HEK293 (cell line): ENCODE measurements at regions not wholly inside any gene's neighbourhood (a gene's known extent, or its start where the extent isn't known, plus 50 kb on each side); places are given as distances from the start of the nearest gene placed in this dataset.

Experiments
- CTCF ChIA-PET: fragments of 350-600 bp; formaldehyde crosslinking; extraction: SDS; loops from one replicate; lab custom pipeline; 2021; ENCODE audit warnings: antibody characterized with exemption; lab: Yijun Ruan, JAX
- POLR2A ChIA-PET: fragments of 300-600 bp; formaldehyde crosslinking; extraction: SDS; loops from one replicate; lab custom pipeline; 2020; ENCODE audit warnings: antibody characterized with exemption, inconsistent platforms; lab: Yijun Ruan, JAX
- H3K27ac ChIP-seq: fragments of 200-500 bp; sonication (Bioruptor generic); 2 replicates; pipeline ENCODE4 v1.5.1; 2014; ENCODE audit warnings: low read depth, low read length, control low read depth, inconsistent platforms; ENCODE audit errors: extremely low read depth
- H3K36me3 ChIP-seq, 2 experiments: fragments of 200-500 bp in 1 of 2; sonication (Bioruptor generic) in 1 of 2; 1 replicate in 1 of 2; 2 replicates in 1 of 2; pipeline ENCODE4 v1.5.1; 2014 to 2017; ENCODE audit warnings: inconsistent platforms in 2 of 2, low read length in 2 of 2; ENCODE audit not compliant: control insufficient read depth in 2 of 2, insufficient read depth in 1 of 2
- H3K4me1 ChIP-seq: fragments of 200-500 bp; sonication (Bioruptor generic); 2 replicates; pipeline ENCODE4 v1.5.1; 2014; ENCODE audit warnings: mild to moderate bottlenecking, low read length, inconsistent platforms; ENCODE audit not compliant: control insufficient read depth, insufficient read depth
- H3K4me3 ChIP-seq: 2 replicates; pipeline ENCODE4 v1.5.1; 2011; ENCODE audit warnings: low read depth, mild to moderate bottlenecking, control low read depth, low read length, moderate library complexity
- H3K9me3 ChIP-seq: fragments of 200-500 bp; sonication (Bioruptor generic); 2 replicates; pipeline ENCODE4 v1.5.1; 2014; ENCODE audit warnings: low read depth, low read length, inconsistent platforms; ENCODE audit not compliant: control insufficient read depth, insufficient read depth
- BCL11B ChIP-seq: fragments of 450-650 bp; formaldehyde crosslinking; IDR thresholded peaks from 2 replicates; pipeline ENCODE4 v1.5.1; 2016; ENCODE audit warnings: low read depth, missing biosample characterization, missing genetic modification characterization
- EGR2 ChIP-seq: fragments of 450-650 bp; formaldehyde crosslinking; IDR thresholded peaks from 2 replicates; pipeline ENCODE4 v1.5.1; 2016; ENCODE audit warnings: low read depth, missing biosample characterization, missing genetic modification characterization
- FEZF1 ChIP-seq: fragments of 450-650 bp; formaldehyde crosslinking; IDR thresholded peaks from 2 replicates; pipeline ENCODE4 v1.5.1; 2016; ENCODE audit warnings: missing biosample characterization, missing genetic modification characterization
- GLI2 ChIP-seq: fragments of 450-650 bp; formaldehyde crosslinking; IDR thresholded peaks from 2 replicates; pipeline ENCODE4; 2017; ENCODE audit warnings: missing biosample characterization, missing genetic modification characterization, low read depth, borderline replicate concordance
- HOXC10 ChIP-seq: sonication (generic); formaldehyde crosslinking; IDR thresholded peaks from 2 replicates; pipeline ENCODE4 v1.8.1; 2023; ENCODE audit warnings: mild to moderate bottlenecking, missing genetic modification reagents
- KLF1 ChIP-seq: fragments of 450-650 bp; formaldehyde crosslinking; IDR thresholded peaks from 2 replicates; pipeline ENCODE4 v1.5.1; 2016; ENCODE audit warnings: missing biosample characterization, missing genetic modification characterization
- SP3 ChIP-seq: fragments of 450-650 bp; formaldehyde crosslinking; IDR thresholded peaks from 2 replicates; pipeline ENCODE4 v1.5.1; 2016; ENCODE audit warnings: missing biosample characterization, missing genetic modification characterization
- SP7 ChIP-seq: fragments of 450-650 bp; formaldehyde crosslinking; IDR thresholded peaks from 2 replicates; pipeline ENCODE4 v1.5.1; 2016; ENCODE audit warnings: missing biosample characterization, missing genetic modification characterization
- ZNF133 ChIP-seq: fragments of 450-650 bp; formaldehyde crosslinking; IDR thresholded peaks from 2 replicates; pipeline ENCODE4 v1.5.1; 2016; ENCODE audit warnings: missing biosample characterization, missing genetic modification characterization
- ZNF138 ChIP-seq: fragments of 450-650 bp; formaldehyde crosslinking; IDR thresholded peaks from 2 replicates; pipeline ENCODE4 v1.5.1; 2016; ENCODE audit warnings: missing biosample characterization, missing genetic modification characterization, borderline replicate concordance
- ZNF19 ChIP-seq: fragments of 450-650 bp; formaldehyde crosslinking; IDR thresholded peaks from 2 replicates; pipeline ENCODE4; 2016; ENCODE audit warnings: missing biosample characterization, missing genetic modification characterization, low read depth
- ZNF23 ChIP-seq: fragments of 450-650 bp; formaldehyde crosslinking; IDR thresholded peaks from 2 replicates; pipeline ENCODE4 v1.5.1; 2016; ENCODE audit warnings: missing biosample characterization, missing genetic modification characterization, borderline replicate concordance
- ZNF24 ChIP-seq: fragments of 450-650 bp; formaldehyde crosslinking; IDR thresholded peaks from 2 replicates; pipeline ENCODE4 v1.5.1; 2016; ENCODE audit warnings: missing biosample characterization, missing genetic modification characterization
- ZNF350 ChIP-seq: fragments of 450-650 bp; formaldehyde crosslinking; IDR thresholded peaks from 2 replicates; pipeline ENCODE4 v1.5.0; 2017; ENCODE audit warnings: missing biosample characterization, mild to moderate bottlenecking, missing genetic modification characterization
- ZNF391 ChIP-seq: fragments of 450-650 bp; formaldehyde crosslinking; IDR thresholded peaks from 2 replicates; pipeline ENCODE4 v1.5.1; 2016; ENCODE audit warnings: low read depth, missing biosample characterization, missing genetic modification characterization, borderline replicate concordance
- ZNF501 ChIP-seq: fragments of 450-650 bp; formaldehyde crosslinking; IDR thresholded peaks from 2 replicates; pipeline ENCODE4 v1.5.1; 2016; ENCODE audit warnings: missing biosample characterization, missing genetic modification characterization
- ZNF521 ChIP-seq: fragments of 450-650 bp; formaldehyde crosslinking; IDR thresholded peaks from 2 replicates; pipeline ENCODE4 v1.5.1; 2017; ENCODE audit warnings: missing biosample characterization, mild to moderate bottlenecking, missing genetic modification characterization
- ZNF544 ChIP-seq: fragments of 450-650 bp; formaldehyde crosslinking; IDR thresholded peaks from 2 replicates; pipeline ENCODE4 v1.5.0; 2017; ENCODE audit warnings: missing biosample characterization, missing genetic modification characterization
- ZNF549 ChIP-seq: fragments of 450-650 bp; IDR thresholded peaks from 2 replicates; pipeline ENCODE4 v1.5.1; 2018; ENCODE audit warnings: missing biosample characterization, missing genetic modification characterization, mild to moderate bottlenecking, inconsistent platforms, moderate library complexity
- ZNF626 ChIP-seq: fragments of 450-650 bp; sonication (Bioruptor Pico); formaldehyde crosslinking; IDR thresholded peaks from 2 replicates; pipeline ENCODE4 v1.5.1; 2018; ENCODE audit warnings: missing biosample characterization, missing genetic modification characterization, inconsistent platforms
- ZNF677 ChIP-seq: fragments of 450-650 bp; IDR thresholded peaks from 2 replicates; pipeline ENCODE4 v1.5.0; 2018; ENCODE audit warnings: missing biosample characterization, mild to moderate bottlenecking, missing genetic modification characterization, moderate library complexity
- ZNF768 ChIP-seq: fragments of 450-650 bp; formaldehyde crosslinking; IDR thresholded peaks from 2 replicates; pipeline ENCODE4 v1.5.1; 2018; ENCODE audit warnings: missing biosample characterization, mild to moderate bottlenecking, missing genetic modification characterization
- ZNF776 ChIP-seq: fragments of 450-650 bp; formaldehyde crosslinking; IDR thresholded peaks from 2 replicates; pipeline ENCODE4 v1.5.0; 2017; ENCODE audit warnings: missing biosample characterization, missing genetic modification characterization, borderline replicate concordance
- ZNF792 ChIP-seq: fragments of 450-650 bp; formaldehyde crosslinking; IDR thresholded peaks from 2 replicates; pipeline ENCODE4 v1.5.1; 2016; ENCODE audit warnings: missing biosample characterization, missing genetic modification characterization
- ZSCAN23 ChIP-seq: fragments of 450-650 bp; formaldehyde crosslinking; IDR thresholded peaks from 2 replicates; pipeline ENCODE4 v1.5.1; 2016; ENCODE audit warnings: missing biosample characterization, missing genetic modification characterization
- TF ChIP-seq, protein P1 (sequence below): fragments of 450-650 bp; formaldehyde crosslinking; IDR thresholded peaks from 2 replicates; pipeline ENCODE4 v1.5.1; 2016; ENCODE audit warnings: missing biosample characterization, missing genetic modification characterization
- TF ChIP-seq, protein P2 (sequence below): fragments of 450-650 bp; formaldehyde crosslinking; IDR thresholded peaks from 2 replicates; pipeline ENCODE4 v1.5.1; 2017; ENCODE audit warnings: missing biosample characterization, missing genetic modification characterization
- TF ChIP-seq, protein P3 (sequence below): fragments of 450-650 bp; formaldehyde crosslinking; IDR thresholded peaks from 2 replicates; pipeline ENCODE4 v1.5.1; 2016; ENCODE audit warnings: missing biosample characterization, missing genetic modification characterization
- TF ChIP-seq, protein P4 (sequence below): fragments of 450-650 bp; formaldehyde crosslinking; conservative IDR thresholded peaks from 2 replicates; pipeline ENCODE4 v1.5.1; 2016; ENCODE audit warnings: low read depth, missing biosample characterization, missing genetic modification characterization
- TF ChIP-seq, protein P5 (sequence below): sonication (generic); formaldehyde crosslinking; IDR thresholded peaks from 2 replicates; pipeline ENCODE4 v1.8.1; 2022; ENCODE audit warnings: mild to moderate bottlenecking, moderate library complexity, missing genetic modification reagents

DNA sequence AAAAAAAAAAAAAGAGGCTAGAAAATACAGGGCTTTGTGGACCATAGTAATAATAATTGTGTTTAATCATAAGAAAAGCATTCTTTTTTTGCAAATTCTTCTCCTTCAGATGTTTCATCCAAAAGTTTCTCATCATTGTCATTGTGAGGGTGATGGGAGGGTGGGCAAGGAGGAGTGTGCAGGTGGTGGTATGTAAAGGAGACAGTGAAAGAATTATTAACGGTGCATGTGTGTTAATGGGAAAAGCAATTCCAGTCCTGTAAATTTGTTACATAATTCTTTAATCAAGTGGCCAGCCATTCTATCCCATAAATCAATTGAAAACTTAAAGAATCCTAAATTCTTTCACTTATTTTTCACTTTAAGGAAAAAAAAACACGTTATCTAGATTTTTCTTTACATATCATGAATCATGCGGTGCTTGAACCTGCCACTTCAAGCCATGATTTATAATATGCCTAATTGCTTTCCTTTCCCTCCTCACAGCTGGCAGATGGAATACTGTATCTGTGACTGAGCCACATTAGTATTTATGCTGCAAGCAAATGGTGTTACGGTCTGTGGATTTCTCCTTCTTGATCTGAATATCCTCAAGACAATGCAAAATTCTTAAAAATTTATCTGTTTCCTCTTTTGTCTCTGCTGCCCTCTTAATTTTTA, 318.5 kb downstream of the JRKL start:
- H3K9me3 ChIP-seq = no peaks in the 10 kb centered on the region
- no peak overlapping the region for H3K27ac ChIP-seq
- no peaks in the 10 kb centered on the region for H3K36me3 ChIP-seq
- TF ChIP-seq GLI2 (tag by site-specific recombination) (no peak), ZNF792 (tag by site-specific recombination) (no peak), ZNF133 (no peak), KLF1 (no peak), ZNF391 (tag by site-specific recombination) (no peak)
- POLR2A ChIA-PET = no interaction called here
- H3K4me3 ChIP-seq = no peak overlapping the region
- no peaks in the 10 kb centered on the region for H3K4me1 ChIP-seq
- CTCF ChIA-PET = interaction anchor here (0.6 kb wide), 1 partner anchor 184 kb away, joined by 3 read pairs; no protein-coding TSS in a partner anchor

DNA sequence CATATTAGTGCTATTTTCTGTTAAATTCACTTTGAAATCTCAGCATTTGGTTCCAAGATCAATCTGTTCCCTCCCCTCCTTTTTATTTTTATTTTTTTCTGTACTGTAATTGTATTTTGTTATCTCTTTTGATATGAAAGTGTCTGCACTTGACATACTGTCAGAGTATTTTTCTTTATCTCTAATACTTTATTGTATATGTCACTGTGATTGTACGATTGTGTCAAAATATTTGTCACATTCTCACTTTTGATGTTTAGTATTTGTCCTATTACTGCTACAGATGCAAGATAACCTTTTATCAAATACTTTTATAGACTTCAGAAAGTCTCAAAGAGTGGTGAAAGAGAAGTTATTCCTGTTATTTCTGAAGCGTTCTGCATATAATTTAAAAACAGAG, 323.5 kb downstream of the JRKL start:
- ChIA-PET CTCF (no interaction called here), POLR2A (no interaction called here)

DNA sequence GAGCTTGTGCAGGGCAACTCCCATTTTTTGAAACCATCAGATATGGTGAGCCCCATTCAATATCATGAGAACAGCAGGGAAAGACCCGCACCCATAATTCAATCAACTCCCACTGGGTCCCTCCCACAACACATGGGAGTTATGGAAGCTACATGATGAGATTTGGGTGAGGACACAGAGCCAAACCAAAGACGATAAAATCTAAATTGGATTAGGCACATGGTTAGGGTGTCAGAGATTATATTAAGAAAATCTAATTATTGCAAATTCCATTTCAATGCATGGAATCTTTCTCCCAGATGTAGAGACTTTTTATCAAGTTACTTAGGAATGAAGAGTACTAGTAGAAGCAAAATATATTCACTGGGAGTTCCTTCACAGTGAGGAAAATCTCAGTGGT, 324.9 kb downstream of the JRKL start:
- POLR2A ChIA-PET = no interaction called here

More for the DNA sequence above, 323.5 kb downstream of the JRKL start:
- Histone ChIP-seq H3K36me3 (no peaks in the 10 kb centered on the region), H3K4me3 (no peak overlapping the region), H3K9me3 (no peaks in the 10 kb centered on the region), H3K4me1 (no peaks in the 10 kb centered on the region), H3K27ac (no peak overlapping the region)
- TF ChIP-seq ZNF544 (tag by site-specific recombination) = no peak
- no peak for TF ChIP-seq ZNF768
- TF ChIP-seq HOXC10 (CRISPR knock-in tag) = no peak
- no peak for TF ChIP-seq ZNF626 (tag by site-specific recombination)
- no peak for TF ChIP-seq ZNF138 (tag by site-specific recombination)
- no peak for TF ChIP-seq ZNF24
- TF ChIP-seq FEZF1 (tag by site-specific recombination) = no peak
- no peak for TF ChIP-seq ZNF677
- TF ChIP-seq, protein P1, sequence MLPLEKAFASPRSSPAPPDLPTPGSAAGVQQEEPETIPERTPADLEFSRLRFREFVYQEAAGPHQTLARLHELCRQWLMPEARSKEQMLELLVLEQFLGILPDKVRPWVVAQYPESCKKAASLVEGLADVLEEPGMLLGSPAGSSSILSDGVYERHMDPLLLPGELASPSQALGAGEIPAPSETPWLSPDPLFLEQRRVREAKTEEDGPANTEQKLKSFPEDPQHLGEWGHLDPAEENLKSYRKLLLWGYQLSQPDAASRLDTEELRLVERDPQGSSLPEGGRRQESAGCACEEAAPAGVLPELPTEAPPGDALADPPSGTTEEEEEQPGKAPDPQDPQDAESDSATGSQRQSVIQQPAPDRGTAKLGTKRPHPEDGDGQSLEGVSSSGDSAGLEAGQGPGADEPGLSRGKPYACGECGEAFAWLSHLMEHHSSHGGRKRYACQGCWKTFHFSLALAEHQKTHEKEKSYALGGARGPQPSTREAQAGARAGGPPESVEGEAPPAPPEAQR (tag by site-specific recombination) = no peak
- TF ChIP-seq SP7 (tag by site-specific recombination) = no peak
- TF ChIP-seq EGR2 (tag by site-specific recombination) = no peak
- no peak for TF ChIP-seq KLF1
- no peak for TF ChIP-seq ZNF521
- no peak for TF ChIP-seq ZNF501 (tag by site-specific recombination)
- no peak for TF ChIP-seq ZNF776 (tag by site-specific recombination)
- TF ChIP-seq, protein P2, sequence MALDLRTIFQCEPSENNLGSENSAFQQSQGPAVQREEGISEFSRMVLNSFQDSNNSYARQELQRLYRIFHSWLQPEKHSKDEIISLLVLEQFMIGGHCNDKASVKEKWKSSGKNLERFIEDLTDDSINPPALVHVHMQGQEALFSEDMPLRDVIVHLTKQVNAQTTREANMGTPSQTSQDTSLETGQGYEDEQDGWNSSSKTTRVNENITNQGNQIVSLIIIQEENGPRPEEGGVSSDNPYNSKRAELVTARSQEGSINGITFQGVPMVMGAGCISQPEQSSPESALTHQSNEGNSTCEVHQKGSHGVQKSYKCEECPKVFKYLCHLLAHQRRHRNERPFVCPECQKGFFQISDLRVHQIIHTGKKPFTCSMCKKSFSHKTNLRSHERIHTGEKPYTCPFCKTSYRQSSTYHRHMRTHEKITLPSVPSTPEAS = no peak
- TF ChIP-seq ZNF19 (tag by site-specific recombination) = no peak
- TF ChIP-seq, protein P3, sequence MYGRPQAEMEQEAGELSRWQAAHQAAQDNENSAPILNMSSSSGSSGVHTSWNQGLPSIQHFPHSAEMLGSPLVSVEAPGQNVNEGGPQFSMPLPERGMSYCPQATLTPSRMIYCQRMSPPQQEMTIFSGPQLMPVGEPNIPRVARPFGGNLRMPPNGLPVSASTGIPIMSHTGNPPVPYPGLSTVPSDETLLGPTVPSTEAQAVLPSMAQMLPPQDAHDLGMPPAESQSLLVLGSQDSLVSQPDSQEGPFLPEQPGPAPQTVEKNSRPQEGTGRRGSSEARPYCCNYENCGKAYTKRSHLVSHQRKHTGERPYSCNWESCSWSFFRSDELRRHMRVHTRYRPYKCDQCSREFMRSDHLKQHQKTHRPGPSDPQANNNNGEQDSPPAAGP (tag by site-specific recombination) = no peak

More for the DNA sequence above, 324.9 kb downstream of the JRKL start:
- H3K4me1 ChIP-seq = no peaks in the 10 kb centered on the region
- H3K36me3 ChIP-seq = no peaks in the 10 kb centered on the region
- TF ChIP-seq ZNF23 (no peak), SP3 (tag by site-specific recombination) (no peak), ZNF350 (tag by site-specific recombination) (no peak), ZNF549 (tag by site-specific recombination) (no peak), BCL11B (tag by site-specific recombination) (no peak), ZSCAN23 (tag by site-specific recombination) (no peak), FEZF1 (tag by site-specific recombination) (no peak)
- TF ChIP-seq, protein P4, sequence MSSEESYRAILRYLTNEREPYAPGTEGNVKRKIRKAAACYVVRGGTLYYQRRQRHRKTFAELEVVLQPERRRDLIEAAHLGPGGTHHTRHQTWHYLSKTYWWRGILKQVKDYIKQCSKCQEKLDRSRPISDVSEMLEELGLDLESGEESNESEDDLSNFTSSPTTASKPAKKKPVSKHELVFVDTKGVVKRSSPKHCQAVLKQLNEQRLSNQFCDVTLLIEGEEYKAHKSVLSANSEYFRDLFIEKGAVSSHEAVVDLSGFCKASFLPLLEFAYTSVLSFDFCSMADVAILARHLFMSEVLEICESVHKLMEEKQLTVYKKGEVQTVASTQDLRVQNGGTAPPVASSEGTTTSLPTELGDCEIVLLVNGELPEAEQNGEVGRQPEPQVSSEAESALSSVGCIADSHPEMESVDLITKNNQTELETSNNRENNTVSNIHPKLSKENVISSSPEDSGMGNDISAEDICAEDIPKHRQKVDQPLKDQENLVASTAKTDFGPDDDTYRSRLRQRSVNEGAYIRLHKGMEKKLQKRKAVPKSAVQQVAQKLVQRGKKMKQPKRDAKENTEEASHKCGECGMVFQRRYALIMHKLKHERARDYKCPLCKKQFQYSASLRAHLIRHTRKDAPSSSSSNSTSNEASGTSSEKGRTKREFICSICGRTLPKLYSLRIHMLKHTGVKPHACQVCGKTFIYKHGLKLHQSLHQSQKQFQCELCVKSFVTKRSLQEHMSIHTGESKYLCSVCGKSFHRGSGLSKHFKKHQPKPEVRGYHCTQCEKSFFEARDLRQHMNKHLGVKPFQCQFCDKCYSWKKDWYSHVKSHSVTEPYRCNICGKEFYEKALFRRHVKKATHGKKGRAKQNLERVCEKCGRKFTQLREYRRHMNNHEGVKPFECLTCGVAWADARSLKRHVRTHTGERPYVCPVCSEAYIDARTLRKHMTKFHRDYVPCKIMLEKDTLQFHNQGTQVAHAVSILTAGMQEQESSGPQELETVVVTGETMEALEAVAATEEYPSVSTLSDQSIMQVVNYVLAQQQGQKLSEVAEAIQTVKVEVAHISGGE = no peak
- TF ChIP-seq, protein P5, sequence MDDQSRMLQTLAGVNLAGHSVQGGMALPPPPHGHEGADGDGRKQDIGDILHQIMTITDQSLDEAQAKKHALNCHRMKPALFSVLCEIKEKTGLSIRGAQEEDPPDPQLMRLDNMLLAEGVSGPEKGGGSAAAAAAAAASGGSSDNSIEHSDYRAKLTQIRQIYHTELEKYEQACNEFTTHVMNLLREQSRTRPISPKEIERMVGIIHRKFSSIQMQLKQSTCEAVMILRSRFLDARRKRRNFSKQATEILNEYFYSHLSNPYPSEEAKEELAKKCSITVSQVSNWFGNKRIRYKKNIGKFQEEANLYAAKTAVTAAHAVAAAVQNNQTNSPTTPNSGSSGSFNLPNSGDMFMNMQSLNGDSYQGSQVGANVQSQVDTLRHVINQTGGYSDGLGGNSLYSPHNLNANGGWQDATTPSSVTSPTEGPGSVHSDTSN (CRISPR knock-in tag) = no peak
- TF ChIP-seq, all 188 proteins: peak for 0
- no peak overlapping the region for H3K4me3 ChIP-seq
- H3K9me3 ChIP-seq = no peaks in the 10 kb centered on the region
- H3K27ac ChIP-seq = no peak overlapping the region
- CTCF ChIA-PET = no interaction called here
